ENCODE measurements at regions not wholly inside any gene's neighbourhood (a gene's known extent, or its start where the extent isn't known, plus 50 kb on each side); places are given as distances from the start of the nearest gene placed in this dataset.

DNA sequence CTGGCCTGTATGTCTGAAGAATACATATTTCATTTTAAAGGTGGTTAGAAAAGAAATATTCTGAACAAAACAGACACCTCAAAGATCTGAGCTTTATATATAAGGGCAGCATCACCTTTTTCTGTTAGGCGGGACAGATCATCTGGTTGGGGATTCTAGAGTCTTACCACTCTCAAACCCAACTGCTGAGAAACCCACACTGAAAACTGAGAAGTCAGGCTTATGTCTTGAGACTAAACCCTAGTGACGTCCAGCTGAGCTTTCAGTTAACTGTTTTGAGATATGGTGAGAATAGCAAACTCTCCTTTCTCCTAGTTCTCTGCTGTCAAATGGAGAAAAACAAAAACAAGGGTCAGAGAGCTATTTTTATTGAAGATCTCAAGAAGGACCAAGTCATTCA is 63.7 kb upstream of the CCN6 start:
- no peak for ATAC-seq
- H3K36me3 ChIP-seq: no peaks in the 10 kb centered on the region
- no peak overlapping the region for H3K27ac ChIP-seq
- H3K9me3 ChIP-seq: no peaks in the 10 kb centered on the region
- no peaks in the 10 kb centered on the region for H3K27me3 ChIP-seq
- DNase-seq: no peak
- TF ChIP-seq POLR2A (IDR thresholded peaks at IDR 0.05): no peak
- intact Hi-C loops (cut with DNase I): no loop called here
- no peaks in the 10 kb centered on the region for H3K4me1 ChIP-seq
- 54% methylated on average over 2 of the region's 2 CpGs for WGBS (ENCODE audit: insufficient coverage, low coverage, low lambda C conversion rate, missing lambda C conversion rate)
- H3K4me3 ChIP-seq: no peak overlapping the region

DNA sequence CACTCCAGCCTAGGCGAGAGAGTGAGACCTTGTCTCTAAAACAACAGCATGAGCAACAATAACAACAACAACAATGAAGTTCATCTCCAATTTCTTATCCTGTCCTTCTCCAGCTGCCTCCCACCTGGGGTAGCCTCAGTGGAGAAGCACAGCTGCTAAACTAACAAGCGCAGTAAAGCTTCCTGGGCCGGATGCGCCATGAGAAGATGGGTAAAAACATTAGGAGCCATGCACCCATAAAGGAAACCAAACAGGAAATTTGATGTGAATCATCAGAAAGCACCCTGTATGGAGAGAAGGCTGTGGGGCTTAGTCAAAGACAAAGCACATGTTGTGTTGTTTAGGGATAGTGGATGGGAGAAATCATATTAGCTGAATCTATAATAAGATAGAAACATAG is 61.1 kb upstream of the CCN6 start:
- Histone ChIP-seq H3K27me3 (no peaks in the 10 kb centered on the region), H3K4me3 (no peak overlapping the region), H3K4me1 (peaks cover 0 to 6% (median 0%) of the 10 kb centered on the region in 4 donors), H3K27ac (no peak overlapping the region), H3K36me3 (no peaks in the 10 kb centered on the region), H3K9me3 (no peaks in the 10 kb centered on the region)
- WGBS (ENCODE audit: insufficient coverage, low coverage, low lambda C conversion rate, missing lambda C conversion rate): 57% methylated on average over 4 of the region's 4 CpGs
- TF ChIP-seq CTCF (IDR thresholded peaks at IDR 0.05) (no peak), POLR2A (IDR thresholded peaks at IDR 0.05) (no peak)
- intact Hi-C loops (cut with DNase I): no loop called here
- ATAC-seq: no peak
- DNase-seq: no peak

- ATAC-seq: no peak
- 55% methylated on average over 6 of the region's 6 CpGs for WGBS (ENCODE audit: insufficient coverage, low coverage, low lambda C conversion rate, missing lambda C conversion rate)
- no peak for DNase-seq
- Histone ChIP-seq H3K9me3 (no peaks in the 10 kb centered on the region), H3K4me1 (peaks cover 0 to 6% (median 0%) of the 10 kb centered on the region in 4 donors), H3K36me3 (no peaks in the 10 kb centered on the region), H3K27me3 (no peaks in the 10 kb centered on the region), H3K27ac (no peak overlapping the region), H3K4me3 (no peak overlapping the region)
- intact Hi-C loops (cut with DNase I): no loop called here
- TF ChIP-seq CTCF (IDR thresholded peaks at IDR 0.05): no peak
- TF ChIP-seq POLR2A (IDR thresholded peaks at IDR 0.05): no peak
Measured at GRCh38 chr6:111993342-111993741, 60.6 kb upstream of the CCN6 start.

DNA sequence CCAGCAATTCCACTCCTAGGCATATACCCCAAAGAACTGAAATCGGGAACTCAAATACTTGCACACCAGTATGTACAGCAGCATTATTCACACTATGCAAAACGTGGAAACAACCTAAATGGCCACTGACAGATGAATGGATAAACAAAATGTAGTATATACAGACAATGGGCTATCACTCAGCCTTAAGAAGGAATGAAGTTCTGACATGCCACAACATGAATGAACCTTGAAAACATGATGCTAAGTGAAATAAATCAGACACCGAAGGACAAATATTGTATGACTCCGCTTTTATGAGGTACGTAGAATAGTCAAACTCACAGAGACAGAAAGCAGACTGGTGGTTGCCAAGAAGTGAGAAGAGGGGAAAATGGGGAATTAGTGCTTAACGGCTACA is 59.1 kb upstream of the CCN6 start:
- H3K27me3 ChIP-seq: no peaks in the 10 kb centered on the region
- ATAC-seq: no peak
- H3K4me3 ChIP-seq: no peak overlapping the region
- no peak for DNase-seq
- intact Hi-C loops (cut with DNase I): loop anchor here in 1 of 2 donors (5.0 kb wide), 1 partner anchor 282 kb away; no protein-coding TSS in a partner anchor
- no peak for TF ChIP-seq CTCF (IDR thresholded peaks at IDR 0.05)
- TF ChIP-seq POLR2A (IDR thresholded peaks at IDR 0.05): no peak
- H3K4me1 ChIP-seq: peaks cover 0 to 6% (median 0%) of the 10 kb centered on the region in 4 donors
- WGBS (ENCODE audit: insufficient coverage, low coverage, low lambda C conversion rate, missing lambda C conversion rate): 69% methylated on average over 5 of the region's 6 CpGs
- no peaks in the 10 kb centered on the region for H3K9me3 ChIP-seq
- H3K27ac ChIP-seq: no peak overlapping the region
- no peaks in the 10 kb centered on the region for H3K36me3 ChIP-seq

DNA sequence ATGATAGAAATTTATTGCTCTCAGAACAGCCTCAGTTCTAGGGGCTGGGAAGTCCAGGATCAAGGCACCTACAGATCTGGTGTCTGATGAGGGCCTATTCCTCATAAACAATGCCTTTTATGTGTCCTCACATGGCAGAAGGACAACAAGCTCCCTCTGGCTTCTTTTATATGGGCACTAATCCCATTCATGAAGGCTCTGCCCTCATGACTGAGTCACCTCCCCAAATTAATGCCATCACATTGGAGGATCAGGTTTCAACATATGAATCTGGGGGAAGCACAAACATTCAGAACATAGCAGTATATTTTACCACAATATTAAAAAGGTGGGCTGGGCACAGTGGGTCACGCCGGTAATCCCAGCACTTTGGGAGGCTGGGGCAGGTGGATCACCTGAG is 58.5 kb upstream of the CCN6 start:
- intact Hi-C loops (cut with DNase I): loop anchor here in 1 of 2 donors (5.0 kb wide), 1 partner anchor 283 kb away; no protein-coding TSS in a partner anchor
- Histone ChIP-seq H3K4me1 (peaks cover 0 to 6% (median 0%) of the 10 kb centered on the region in 4 donors), H3K27me3 (no peaks in the 10 kb centered on the region), H3K36me3 (no peaks in the 10 kb centered on the region), H3K9me3 (no peaks in the 10 kb centered on the region), H3K27ac (no peak overlapping the region), H3K4me3 (no peak overlapping the region)
- ATAC-seq: no peak
- DNase-seq: no peak
- no peak for TF ChIP-seq CTCF (IDR thresholded peaks at IDR 0.05)
- no peak for TF ChIP-seq POLR2A (IDR thresholded peaks at IDR 0.05)
- 100% methylated on average over 2 of the region's 2 CpGs for WGBS (ENCODE audit: insufficient coverage, low coverage, low lambda C conversion rate, missing lambda C conversion rate)

Data from right lobe of liver (tissue), 6 donors.